HEK293 (cell line): ENCODE measurements at regions not wholly inside any gene's neighbourhood (a gene's known extent, or its start where the extent isn't known, plus 50 kb on each side); places are given as distances from the start of the nearest gene placed in this dataset.

ENCODE experiments used
- MZF1 ChIP-seq: fragments of 450-650 bp; formaldehyde crosslinking; IDR thresholded peaks from 2 replicates; pipeline ENCODE4 v1.5.1; 2017; ENCODE audit warnings: missing biosample characterization, missing genetic modification characterization, borderline replicate concordance
- ZBTB8A ChIP-seq: fragments of 450-650 bp; formaldehyde crosslinking; IDR thresholded peaks from 2 replicates; pipeline ENCODE4 v1.5.1; 2016; ENCODE audit warnings: missing biosample characterization, missing genetic modification characterization
- ZNF747 ChIP-seq: fragments of 450-650 bp; formaldehyde crosslinking; IDR thresholded peaks from 2 replicates; pipeline ENCODE4 v1.5.1; 2016; ENCODE audit warnings: missing biosample characterization, missing genetic modification characterization
- ZNF792 ChIP-seq: fragments of 450-650 bp; formaldehyde crosslinking; IDR thresholded peaks from 2 replicates; pipeline ENCODE4 v1.5.1; 2016; ENCODE audit warnings: missing biosample characterization, missing genetic modification characterization
- ZNF830 ChIP-seq: fragments of 450-650 bp; IDR thresholded peaks from 2 replicates; pipeline ENCODE4 v1.5.0; 2018; ENCODE audit warnings: missing biosample characterization, missing genetic modification characterization, low read depth, mild to moderate bottlenecking, moderate library complexity

- TF ChIP-seq ZNF747 (tag by site-specific recombination) (no peak), MZF1 (tag by site-specific recombination) (no peak), ZBTB8A (no peak), ZNF792 (no peak), ZNF830 (tag by site-specific recombination) (no peak)
Observed at GRCh38 chr6:1554141-1554475, 55.6 kb upstream of the FOXC1 start.
